NCI-H1436 (cell line): ENCODE measurements at regions not wholly inside any gene's neighbourhood (a gene's known extent, or its start where the extent isn't known, plus 50 kb on each side); places are given as distances from the start of the nearest gene placed in this dataset.
"Not testable (repeated sequence)": the region's sequence is repeated elsewhere in the genome, so short reads cannot be mapped to it uniquely, and the experiment has no call there.

ENCODE experiments used
- DNase-seq: peaks from one replicate; lab custom pipeline; 2025; lab: John Stamatoyannopoulos, UW

- DNase-seq = no peak
Measured at GRCh38 chr2:111251711-111252110, 131.0 kb downstream of the BCL2L11 start.

- no peak for DNase-seq
Measured at GRCh38 chr2:111252436-111252835, 131.7 kb downstream of the BCL2L11 start.

- not testable (repeated sequence) for DNase-seq
Measured at GRCh38 chr2:111254916-111255315, 134.2 kb downstream of the BCL2L11 start.

GRCh38 chr2:111256628-111257027 is 135.9 kb downstream of the BCL2L11 start:
- not testable (repeated sequence) for DNase-seq

- DNase-seq = not testable (repeated sequence)
Measured at GRCh38 chr2:111257607-111258006, 136.9 kb downstream of the BCL2L11 start.

GRCh38 chr2:111258318-111258717 is 137.6 kb downstream of the BCL2L11 start:
- not testable (repeated sequence) for DNase-seq

GRCh38 chr2:111262627-111263379 is 142.1 kb downstream of the BCL2L11 start:
- DNase-seq = not testable (repeated sequence)

- DNase-seq = not testable (repeated sequence)
Measured at GRCh38 chr2:111263380-111264017, 142.8 kb downstream of the BCL2L11 start.

GRCh38 chr2:111264956-111265355 is 144.2 kb downstream of the BCL2L11 start:
- not testable (repeated sequence) for DNase-seq

GRCh38 chr2:111266556-111266955 is 145.8 kb downstream of the BCL2L11 start:
- not testable (repeated sequence) for DNase-seq

GRCh38 chr2:111267038-111267437 is 146.3 kb downstream of the BCL2L11 start:
- not testable (repeated sequence) for DNase-seq

GRCh38 chr2:111269761-111270323 is 149.1 kb downstream of the BCL2L11 start:
- DNase-seq = not testable (repeated sequence)

GRCh38 chr2:111270569-111270968 is 149.9 kb downstream of the BCL2L11 start:
- not testable (repeated sequence) for DNase-seq

GRCh38 chr2:111271647-111272304 is 151.1 kb downstream of the BCL2L11 start:
- DNase-seq = not testable (repeated sequence)

- not testable (repeated sequence) for DNase-seq
Measured at GRCh38 chr2:111273007-111273406, 152.3 kb downstream of the BCL2L11 start.

- not testable (repeated sequence) for DNase-seq
Measured at GRCh38 chr2:111275047-111275853, 154.5 kb downstream of the BCL2L11 start.

- DNase-seq = not testable (repeated sequence)
Measured at GRCh38 chr2:111275854-111276171, 155.1 kb downstream of the BCL2L11 start.

GRCh38 chr2:111278133-111278532 is 157.4 kb downstream of the BCL2L11 start:
- DNase-seq = not testable (repeated sequence)

GRCh38 chr2:111280709-111281286 is 160.1 kb downstream of the BCL2L11 start:
- not testable (repeated sequence) for DNase-seq

GRCh38 chr2:111282162-111282561 is 161.4 kb downstream of the BCL2L11 start:
- DNase-seq = not testable (repeated sequence)
